Thyroid gland (tissue), 4 donors: ENCODE measurements at regions not wholly inside any gene's neighbourhood (a gene's known extent, or its start where the extent isn't known, plus 50 kb on each side); places are given as distances from the start of the nearest gene placed in this dataset.

Experiments used
- DNase-seq, 2 donors: peaks; one replicate each; pipeline ENCODE4 v3.0.0-alpha.2; 2019
- H3K27ac ChIP-seq, 3 donors: fragments of 200-600 bp; sonication (generic); 1 replicate in 2 of 3; 2 replicates in 1 of 3; pipeline ENCODE4 v1.5.1; 2016 to 2019; ENCODE audit warnings: mild to moderate bottlenecking in 1 of 3, moderate library complexity in 1 of 3
- H3K27me3 ChIP-seq: fragments of 200-600 bp; sonication (generic); one replicate; pipeline ENCODE4 v1.5.1; 2019
- H3K36me3 ChIP-seq, 2 donors: fragments of 200-600 bp; sonication (generic); one replicate each; pipeline ENCODE4 v1.5.1; 2016 to 2019
- H3K4me1 ChIP-seq, 2 donors: fragments of 200-600 bp; sonication (generic); one replicate each; pipeline ENCODE4 v1.5.1; 2017 to 2019
- H3K4me3 ChIP-seq, 3 donors: fragments of 200-600 bp; sonication (generic); replicated peaks in 1 of 3; 1 replicate in 2 of 3; 2 replicates in 1 of 3; pipeline ENCODE4 v1.5.1; 2016; ENCODE audit warnings: mild to moderate bottlenecking in 1 of 3
- H3K9me3 ChIP-seq: fragments of 200-600 bp; sonication (generic); one replicate; pipeline ENCODE4 v1.5.1; 2017
- CTCF ChIP-seq, 6 experiments: fragments of 200-600 bp in 3 of 6; fragments of 450-650 bp in 3 of 6; sonication (generic) in 3 of 6; IDR thresholded peaks; one replicate each; pipeline ENCODE4 v1.5.1; 2016 to 2019; ENCODE audit warnings: antibody characterized with exemption in 6 of 6, mild to moderate bottlenecking in 2 of 6, inconsistent platforms in 1 of 6, moderate library complexity in 1 of 6
- POLR2A ChIP-seq, 2 donors: fragments of 450-650 bp; IDR thresholded peaks; one replicate each; pipeline ENCODE4 v1.6.1; 2017; ENCODE audit warnings: antibody characterized with exemption in 2 of 2, mild to moderate bottlenecking in 2 of 2, moderate library complexity in 1 of 2
- WGBS, 2 donors: methylation state at CpG; one replicate each; pipeline ENCODE4 v1.1.5; 2017; 5-methylcytosine and 5-hydroxymethylcytosine counted together
- intact Hi-C: fragments of 100-400 bp; cut with DNase I; formaldehyde crosslinking; loops from one replicate; pipeline ENCODE4 v1.15.1; 2023

DNA sequence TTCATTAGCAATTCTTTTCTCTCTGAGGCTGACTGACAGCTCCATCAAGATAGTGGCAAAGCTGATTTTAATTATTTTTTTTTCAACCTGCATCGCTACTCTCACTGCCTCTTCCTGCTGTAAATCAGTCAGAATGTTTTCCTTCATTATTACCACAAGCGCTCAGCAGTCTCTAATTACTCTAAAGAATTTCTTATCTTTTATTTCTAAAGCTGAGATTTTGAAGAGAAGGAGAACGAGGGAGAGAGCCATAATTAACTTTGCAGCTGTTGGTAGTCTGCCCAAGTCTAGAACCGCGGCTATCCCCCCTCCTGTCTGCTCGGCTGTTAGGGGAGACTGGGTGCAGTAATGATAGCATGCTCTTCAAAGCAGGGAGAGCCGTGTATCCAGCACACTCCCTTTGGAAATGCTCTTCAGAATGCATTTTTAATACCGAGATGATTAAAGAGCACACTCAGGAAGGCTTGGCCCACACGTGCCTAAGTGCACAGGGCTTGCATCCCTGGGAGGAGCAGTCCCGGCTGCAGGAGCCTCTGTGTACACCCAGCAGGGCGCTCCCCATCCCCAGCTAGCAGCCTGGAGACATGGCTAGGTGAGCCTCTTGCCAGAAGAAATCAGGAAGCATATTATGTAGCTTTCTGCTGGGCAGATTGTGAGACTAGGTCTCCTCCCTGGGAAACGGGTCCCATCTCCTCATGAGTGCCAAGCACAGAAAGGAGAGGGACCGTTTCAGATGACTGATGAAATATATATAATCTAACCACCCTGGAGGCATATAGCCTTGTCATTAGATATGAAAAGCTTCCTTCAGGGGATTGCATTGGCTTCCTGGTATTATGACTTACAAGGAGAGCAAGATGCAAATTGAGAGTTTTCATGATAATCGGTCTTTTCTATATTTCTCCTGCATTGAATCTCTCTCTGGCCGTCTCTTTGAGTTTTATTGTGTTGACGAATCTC lies 555.2 kb downstream of the CMPK2 start:
- intact Hi-C loops, result no loop called here
- TF ChIP-seq POLR2A (IDR thresholded peaks at IDR 0.05) (no peak), CTCF (IDR thresholded peaks at IDR 0.05) (no peak)

DNA sequence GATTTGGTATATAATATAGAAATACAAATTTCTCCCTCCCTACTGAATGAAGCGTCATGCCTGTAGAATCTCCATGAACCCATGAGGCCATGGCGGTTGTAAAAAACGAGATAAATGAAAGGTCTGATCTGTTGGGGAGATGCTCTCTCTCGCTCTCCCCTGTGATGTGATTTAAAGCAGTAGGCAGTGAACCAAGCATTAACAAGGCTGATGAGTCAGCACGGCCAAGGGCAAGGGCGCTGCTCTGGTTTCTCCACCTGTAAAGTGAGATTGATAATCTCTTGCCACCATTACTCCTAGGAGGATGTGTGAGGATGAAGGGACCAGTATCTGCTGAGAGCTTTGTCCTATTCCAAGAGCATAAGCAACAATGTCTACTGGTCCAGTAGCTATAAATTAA lies 553.3 kb downstream of the CMPK2 start:
- intact Hi-C loops, result no loop called here
- TF ChIP-seq POLR2A (IDR thresholded peaks at IDR 0.05), result no peak
- no peak for TF ChIP-seq CTCF (IDR thresholded peaks at IDR 0.05)
- Histone ChIP-seq H3K4me1 (no peaks in the 10 kb centered on the region), H3K9me3 (no peaks in the 10 kb centered on the region), H3K27ac (no peak overlapping the region), H3K36me3 (no peaks in the 10 kb centered on the region), H3K4me3 (no peak overlapping the region), H3K27me3 (no peaks in the 10 kb centered on the region)
- no peak for DNase-seq
- WGBS, 2 donors, result 97% methylated on average over 6 of the region's 6 CpGs

More for the DNA sequence above, 555.2 kb downstream of the CMPK2 start:
- Histone ChIP-seq H3K36me3 (no peaks in the 10 kb centered on the region), H3K9me3 (no peaks in the 10 kb centered on the region), H3K4me1 (no peaks in the 10 kb centered on the region), H3K27ac (no peak overlapping the region), H3K4me3 (no peak overlapping the region), H3K27me3 (no peaks in the 10 kb centered on the region)
- WGBS, 2 donors, result 41 to 55% methylated on average over 15 to 16 of the region's 16 CpGs
- no peak for DNase-seq

DNA sequence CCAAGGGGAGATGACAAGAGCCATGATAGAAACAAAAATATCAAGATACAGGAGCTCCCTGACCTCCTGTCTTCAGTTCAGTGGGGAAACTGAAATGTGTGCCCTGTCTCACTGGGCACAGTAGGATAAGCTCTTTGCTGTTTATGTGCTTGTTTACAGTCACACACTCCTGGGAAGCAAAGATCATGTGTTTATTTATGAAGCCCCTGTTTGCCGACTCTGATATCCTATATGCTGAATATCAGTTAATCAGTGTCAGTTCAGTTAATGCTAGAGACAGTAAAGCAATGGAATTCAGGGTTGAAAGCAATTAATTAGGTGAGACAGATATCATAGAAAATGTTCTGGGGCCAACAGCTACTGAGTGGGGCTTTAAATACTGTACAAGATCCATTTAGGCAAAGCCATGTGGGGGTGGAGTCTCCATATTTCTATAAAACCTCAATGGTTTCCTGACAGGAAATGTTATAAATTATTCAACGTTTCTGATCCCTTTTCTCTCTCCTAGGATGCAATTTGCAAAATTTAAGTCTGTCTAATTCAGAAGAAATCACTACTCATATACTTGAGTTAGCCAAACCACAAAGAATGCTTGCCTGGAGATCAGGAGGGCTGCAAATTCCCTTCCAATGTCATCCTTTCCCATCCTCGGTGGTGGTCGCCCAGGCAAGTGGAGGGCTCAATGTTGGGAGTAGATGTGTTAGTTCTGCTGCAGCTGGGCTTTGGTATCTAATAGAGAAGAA lies 551.3 kb downstream of the CMPK2 start:
- no peaks in the 10 kb centered on the region for H3K36me3 ChIP-seq
- no peaks in the 10 kb centered on the region for H3K9me3 ChIP-seq
- 69 to 81% methylated on average over 4 of the region's 4 CpGs for WGBS, 2 donors
- DNase-seq, result no peak
- H3K4me1 ChIP-seq, result no peaks in the 10 kb centered on the region
- H3K27ac ChIP-seq, result no peak overlapping the region
- H3K4me3 ChIP-seq, result no peak overlapping the region
- TF ChIP-seq CTCF (IDR thresholded peaks at IDR 0.05) (no peak), POLR2A (IDR thresholded peaks at IDR 0.05) (no peak)
- intact Hi-C loops, result no loop called here
- no peaks in the 10 kb centered on the region for H3K27me3 ChIP-seq

DNA sequence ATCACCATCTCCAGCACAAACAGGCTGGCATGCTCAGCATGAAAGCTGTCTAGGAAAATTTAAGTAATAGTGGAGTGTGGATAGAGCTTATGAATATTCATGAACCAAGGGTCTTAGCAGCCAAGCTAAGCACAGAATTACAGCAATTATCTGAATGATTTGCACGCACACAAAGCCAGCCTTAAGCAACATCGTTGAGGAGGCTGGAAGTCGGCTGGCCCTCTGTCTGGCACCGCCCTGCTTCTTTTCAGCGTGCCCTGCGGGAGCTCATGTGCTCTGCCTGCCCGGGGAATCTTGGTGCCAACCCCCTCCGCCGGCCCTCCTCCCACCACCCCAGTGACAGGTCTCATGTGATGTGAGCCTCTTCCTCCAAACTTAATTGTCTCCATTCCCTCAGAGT lies 540.1 kb downstream of the CMPK2 start:
- no peak overlapping the region for H3K4me3 ChIP-seq
- 81 to 86% methylated on average over 8 to 9 of the region's 9 CpGs for WGBS, 2 donors
- no peaks in the 10 kb centered on the region for H3K9me3 ChIP-seq
- H3K27me3 ChIP-seq, result no peaks in the 10 kb centered on the region
- H3K27ac ChIP-seq, result no peak overlapping the region
- H3K36me3 ChIP-seq, result no peaks in the 10 kb centered on the region
- TF ChIP-seq CTCF (IDR thresholded peaks at IDR 0.05), result no peak
- intact Hi-C loops, result no loop called here
- no peaks in the 10 kb centered on the region for H3K4me1 ChIP-seq
- no peak for DNase-seq

DNA sequence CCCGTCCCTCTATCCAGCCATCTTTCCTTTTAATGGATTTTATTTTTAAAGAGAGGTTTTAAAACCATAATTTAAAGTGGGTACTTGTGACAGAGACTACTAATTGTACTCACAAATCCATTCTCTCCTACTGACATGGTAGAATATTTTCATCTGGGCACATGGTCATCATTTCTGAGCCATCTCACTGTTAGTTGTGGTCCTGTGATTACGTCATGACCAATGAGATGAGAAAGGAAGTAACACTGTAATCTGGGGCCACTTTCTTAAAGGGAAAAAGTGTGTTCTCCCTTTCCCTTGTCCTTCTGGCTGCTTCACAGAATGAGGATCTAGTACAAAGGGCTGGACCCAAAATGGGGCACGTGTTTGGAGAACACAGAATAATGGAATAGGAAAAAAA lies 538.7 kb downstream of the CMPK2 start:
- Histone ChIP-seq H3K27me3 (no peaks in the 10 kb centered on the region), H3K36me3 (no peaks in the 10 kb centered on the region), H3K27ac (no peak overlapping the region), H3K4me3 (no peak overlapping the region), H3K9me3 (no peaks in the 10 kb centered on the region), H3K4me1 (no peaks in the 10 kb centered on the region)
- TF ChIP-seq CTCF (IDR thresholded peaks at IDR 0.05) (no peak), POLR2A (IDR thresholded peaks at IDR 0.05) (no peak)
- DNase-seq, result no peak
- intact Hi-C loops, result no loop called here
- 94 to 98% methylated on average over 3 of the region's 3 CpGs for WGBS, 2 donors
